NCI-H2029 (cell line): ENCODE measurements at regions not wholly inside any gene's neighbourhood (a gene's known extent, or its start where the extent isn't known, plus 50 kb on each side); places are given as distances from the start of the nearest gene placed in this dataset.
"Not testable (repeated sequence)": the region's sequence is repeated elsewhere in the genome, so short reads cannot be mapped to it uniquely, and the experiment has no call there.

Source experiments
- DNase-seq: peaks from one replicate; lab custom pipeline; 2025; lab: John Stamatoyannopoulos, UW

DNA sequence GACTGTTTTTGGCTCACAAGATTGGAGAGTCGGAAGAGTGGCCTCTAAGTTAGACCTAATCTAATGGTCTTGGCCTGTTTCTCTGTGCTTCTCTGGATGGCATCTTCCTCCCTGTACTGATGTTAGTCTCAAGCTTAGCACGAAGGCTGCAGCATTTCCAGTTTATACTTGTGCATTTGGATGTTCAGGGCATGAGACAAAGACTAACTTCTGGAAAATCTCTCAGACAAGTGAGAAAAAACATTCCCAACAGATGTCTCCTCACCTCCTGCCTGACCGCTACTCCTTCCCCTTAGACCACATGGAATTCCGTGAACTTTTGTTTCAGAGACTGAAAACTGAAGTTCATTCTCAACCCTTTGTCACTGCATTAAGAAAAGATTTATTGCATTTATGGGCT, 410.8 kb upstream of the MCTP2 start:
- DNase-seq: no peak

DNA sequence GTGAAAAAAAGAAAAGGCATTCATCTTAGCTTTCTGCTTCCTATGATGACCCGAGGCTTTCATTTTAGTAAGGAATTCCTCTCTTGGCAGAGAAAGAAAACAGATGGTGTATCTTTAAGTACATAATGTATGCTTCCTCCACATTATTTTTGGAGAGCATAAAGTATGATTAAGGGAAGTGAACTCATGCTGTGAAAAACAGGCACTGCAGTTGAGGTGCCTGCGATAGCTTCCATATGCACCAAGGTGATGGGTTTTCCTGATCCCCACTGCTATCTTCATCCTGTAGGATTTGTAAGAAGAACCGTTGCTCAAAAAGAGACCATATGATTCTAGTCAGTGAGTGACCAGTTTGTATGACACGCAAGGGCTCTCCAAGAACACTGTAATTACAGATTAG, 411.5 kb upstream of the MCTP2 start:
- no peak for DNase-seq

DNA sequence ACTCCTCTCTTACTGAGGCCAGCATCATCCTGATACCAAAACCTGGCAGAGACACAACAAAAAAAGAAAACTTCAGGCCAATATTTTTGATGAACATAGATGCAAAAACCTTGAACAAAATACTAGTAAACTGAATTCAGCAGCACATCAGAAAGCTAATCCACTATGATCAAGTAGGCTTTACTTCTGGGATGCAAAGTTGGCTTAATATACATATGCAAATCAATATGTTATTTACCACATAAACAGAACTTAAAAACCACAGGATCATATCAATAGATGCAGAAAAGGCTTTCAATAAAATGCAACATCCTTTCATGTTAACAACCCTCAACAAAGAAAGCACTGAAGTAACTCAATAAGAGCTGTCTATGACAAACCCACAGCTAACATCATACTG, 414.5 kb upstream of the MCTP2 start:
- no peak for DNase-seq

DNA sequence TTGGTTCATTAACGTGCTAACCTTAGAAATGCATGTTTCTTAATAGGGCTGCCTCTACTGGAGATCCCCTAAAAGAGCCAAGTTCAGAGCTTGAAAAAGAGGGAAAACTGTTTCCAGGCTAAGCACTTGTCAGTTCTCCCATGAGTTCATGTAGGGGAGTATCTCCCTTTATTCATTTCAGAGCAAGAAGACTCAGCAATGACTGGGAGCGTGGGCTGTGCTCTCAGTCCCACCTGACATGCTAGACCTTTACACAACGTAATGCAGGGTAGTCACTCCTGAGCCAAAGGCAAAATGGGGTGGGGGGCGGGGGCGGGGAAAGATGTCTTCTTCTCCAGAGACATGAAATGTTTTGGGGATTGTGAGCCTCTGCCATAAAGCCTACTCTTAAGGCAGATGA, 420.1 kb upstream of the MCTP2 start:
- no peak for DNase-seq

DNA sequence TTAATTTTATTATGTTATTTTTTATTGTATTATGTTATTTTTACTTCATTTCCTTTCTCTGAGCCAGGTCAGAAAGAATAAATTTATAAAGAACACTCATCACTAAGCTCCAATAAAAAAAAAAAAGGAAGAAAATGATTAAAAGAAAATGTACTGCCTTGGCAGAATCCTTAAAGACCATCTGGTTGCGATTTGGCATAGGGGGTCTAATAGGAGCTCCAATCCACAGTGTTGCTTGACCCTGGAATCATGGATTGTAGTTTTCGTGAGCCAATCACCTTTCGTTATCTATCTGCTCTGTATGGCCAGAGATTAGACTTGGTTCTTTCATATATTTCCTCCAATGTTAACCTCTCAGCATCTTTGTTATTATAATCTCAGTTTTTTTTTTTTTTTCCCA, 421.8 kb upstream of the MCTP2 start:
- no peak for DNase-seq

DNA sequence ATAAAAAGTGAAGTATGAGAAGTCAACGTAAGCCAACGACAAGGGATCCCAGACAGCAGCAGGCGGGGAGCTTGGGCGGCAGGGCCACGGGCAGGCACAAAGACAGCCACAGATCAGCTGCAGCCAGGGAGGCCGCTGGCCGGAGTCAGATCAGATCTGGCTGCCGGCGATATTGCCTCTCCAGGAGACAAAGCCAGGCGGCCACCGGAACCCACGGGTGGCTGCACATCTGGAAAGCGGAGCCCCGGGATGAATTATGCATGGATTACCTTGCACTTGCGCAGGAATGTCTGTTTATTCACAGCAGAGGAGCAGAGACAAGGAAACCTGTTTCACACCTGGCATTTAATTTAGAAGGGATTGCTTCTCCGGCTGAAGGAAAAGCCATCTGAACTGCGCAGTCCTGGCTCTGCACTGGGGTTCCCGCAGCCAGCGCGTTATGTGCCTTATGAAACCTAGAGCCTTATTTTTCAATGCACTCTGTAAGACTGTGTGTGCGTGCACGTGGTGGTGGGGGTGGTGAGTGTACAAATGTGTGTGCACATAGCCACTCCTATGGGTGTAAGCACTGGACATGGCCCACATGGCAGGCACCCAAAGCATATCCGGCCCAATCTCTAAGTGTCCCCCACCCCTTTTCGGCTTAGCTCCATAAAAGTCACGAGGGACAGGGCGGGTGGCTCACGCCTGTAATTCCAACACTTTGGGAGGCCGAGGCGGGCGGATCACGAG, 427.8 kb upstream of the MCTP2 start:
- DNase-seq: no peak

DNA sequence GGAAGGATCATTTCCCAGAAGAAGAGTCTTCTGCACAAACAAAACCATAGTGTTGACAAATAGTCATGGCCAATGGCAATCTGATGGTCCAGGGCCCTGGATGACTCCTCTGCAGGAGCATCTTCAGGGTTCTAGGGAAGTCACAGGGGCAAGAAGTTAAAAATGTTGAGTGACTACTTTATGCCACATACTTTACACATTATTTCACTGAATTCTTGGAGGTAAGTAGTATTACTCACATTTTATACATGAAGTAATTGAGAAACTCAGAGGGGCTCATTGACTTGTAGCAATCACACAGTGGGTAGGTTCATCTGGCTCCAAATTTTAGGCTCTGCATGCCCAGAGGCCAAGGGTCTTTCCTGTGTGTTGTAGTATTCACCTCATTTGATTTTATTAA, 430.2 kb upstream of the MCTP2 start:
- DNase-seq: no peak

DNA sequence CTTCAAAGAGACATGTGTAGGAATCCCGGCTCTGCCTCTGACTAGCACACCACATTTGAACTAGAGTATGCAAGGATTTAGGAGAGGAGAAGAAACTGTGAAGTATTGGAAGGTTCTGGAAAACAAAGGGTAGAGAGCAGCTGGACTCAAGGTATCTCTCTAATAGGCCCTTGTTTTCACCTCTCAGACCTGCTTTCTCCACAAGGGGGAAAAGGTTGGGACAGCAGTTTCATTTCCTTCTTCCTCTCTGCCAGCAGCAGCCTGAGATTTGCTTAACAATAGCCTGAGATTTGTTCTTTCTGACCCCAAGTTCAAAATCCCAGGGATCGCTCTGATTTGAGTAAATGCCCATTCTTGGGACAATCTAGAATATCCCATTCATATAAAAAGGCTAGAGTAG, 430.6 kb upstream of the MCTP2 start:
- DNase-seq: no peak

DNA sequence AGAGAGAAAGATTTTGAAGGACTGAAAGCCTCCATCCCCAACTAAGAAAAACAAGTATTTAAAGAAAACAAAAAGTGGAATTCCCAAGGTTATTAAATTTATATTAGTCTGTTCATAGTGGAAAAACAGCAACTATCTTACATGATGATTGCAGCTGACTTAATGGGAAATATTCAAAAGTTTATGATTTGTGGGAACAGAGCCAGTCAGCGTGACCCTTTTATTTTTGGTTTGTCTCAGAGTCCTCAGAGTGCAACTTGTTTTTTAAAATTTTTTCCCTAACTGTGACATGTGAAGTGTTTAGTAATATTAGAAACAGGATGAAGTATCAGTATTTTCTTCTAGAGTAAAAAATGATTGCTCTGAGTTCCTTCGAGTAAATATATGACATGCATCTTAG, 441.9 kb upstream of the MCTP2 start:
- no peak for DNase-seq

DNA sequence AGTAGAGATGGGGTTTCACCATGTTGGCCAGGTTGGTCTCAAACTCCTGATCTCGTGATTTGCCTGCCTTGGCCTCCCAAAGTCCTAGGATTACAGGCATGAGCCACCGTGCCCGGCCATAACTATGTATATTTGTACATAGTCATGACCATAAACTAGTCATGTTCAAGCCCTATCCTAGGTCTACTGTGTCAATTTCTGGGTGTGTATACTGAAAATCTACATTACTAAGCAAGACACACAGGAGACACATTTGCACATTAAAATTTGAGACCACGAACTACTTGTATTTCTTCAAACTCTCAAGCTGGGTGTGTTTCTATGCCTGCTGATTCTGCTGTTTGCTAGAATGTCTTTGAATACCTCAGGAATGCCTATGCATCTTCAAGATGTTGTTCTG, 451.3 kb upstream of the MCTP2 start:
- DNase-seq: no peak

DNA sequence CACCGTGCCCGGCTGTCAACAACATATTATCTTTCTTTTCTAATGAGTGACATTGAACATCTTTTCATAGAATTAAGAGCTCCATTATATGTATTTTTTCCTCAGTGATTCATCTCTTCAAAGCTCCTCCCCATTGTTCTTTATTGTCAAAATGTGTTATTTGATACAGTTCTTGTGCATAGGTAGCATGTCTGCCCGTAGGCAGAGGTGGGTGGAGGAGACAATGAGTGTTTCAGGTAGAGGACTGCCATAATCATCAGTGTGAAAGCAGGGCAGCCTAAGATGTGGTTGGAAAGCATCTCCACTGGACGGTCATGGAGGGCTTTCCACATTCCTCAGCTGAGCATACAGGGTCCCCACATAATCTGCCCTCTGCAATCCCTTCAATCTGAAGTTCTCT, 452.0 kb upstream of the MCTP2 start:
- DNase-seq: no peak

DNA sequence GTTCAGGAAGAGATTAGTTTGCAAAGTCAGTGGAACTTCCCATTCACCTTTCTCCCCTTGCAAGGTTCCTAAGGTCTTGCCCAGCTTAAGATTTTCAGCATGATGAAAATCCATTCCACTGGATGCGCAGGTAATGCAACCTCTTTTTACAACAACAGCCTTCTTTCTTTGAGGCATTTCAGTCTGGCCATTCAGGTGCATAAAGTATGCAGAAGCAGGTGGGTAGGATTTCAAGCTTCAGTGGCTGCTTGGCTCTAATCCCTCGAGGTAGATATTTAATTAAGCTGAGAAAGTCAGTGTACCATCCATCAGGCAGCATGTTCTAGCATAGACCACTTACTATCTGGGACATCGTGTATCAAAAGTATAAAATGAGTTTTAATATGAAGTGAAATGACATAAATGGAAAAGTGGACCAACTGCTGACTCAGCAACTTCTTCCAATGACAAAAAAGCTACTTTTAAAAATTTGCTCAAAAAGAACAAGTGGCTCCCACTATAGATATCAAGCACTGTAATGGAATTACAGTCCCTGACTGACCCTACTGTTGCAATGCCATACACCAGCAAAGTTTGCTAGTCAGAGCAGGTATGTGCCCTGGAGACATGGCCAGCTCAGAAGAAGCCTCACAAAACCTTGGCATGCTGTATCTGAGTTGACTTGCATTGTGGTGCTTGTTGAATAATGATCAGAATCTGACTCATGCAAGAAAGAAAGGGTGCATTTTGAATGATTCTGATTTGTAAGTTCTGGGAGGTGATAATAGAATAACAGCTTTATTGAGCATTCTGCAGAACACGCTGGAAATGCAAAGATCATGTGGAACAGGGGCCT, 459.9 kb upstream of the MCTP2 start:
- DNase-seq: no peak

DNA sequence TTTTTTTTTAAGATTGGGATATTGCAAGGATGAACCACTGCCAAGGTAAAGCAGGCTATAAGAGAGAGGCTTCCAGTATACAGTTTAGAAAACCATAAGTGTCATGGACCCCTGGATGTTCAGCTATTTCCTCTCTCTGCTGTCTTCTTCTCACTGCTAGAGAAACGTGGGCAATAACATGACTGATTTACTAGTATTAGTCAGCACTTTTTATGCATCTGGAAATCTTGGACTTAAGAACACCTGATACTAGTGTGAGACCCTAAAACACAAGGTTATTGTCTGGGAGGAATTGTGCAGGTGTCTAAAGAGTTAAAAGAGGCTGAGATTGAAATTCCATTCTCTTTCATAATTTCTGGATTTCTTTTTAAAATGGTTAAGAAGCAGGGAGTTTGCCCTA, 460.6 kb upstream of the MCTP2 start:
- DNase-seq: no peak

DNA sequence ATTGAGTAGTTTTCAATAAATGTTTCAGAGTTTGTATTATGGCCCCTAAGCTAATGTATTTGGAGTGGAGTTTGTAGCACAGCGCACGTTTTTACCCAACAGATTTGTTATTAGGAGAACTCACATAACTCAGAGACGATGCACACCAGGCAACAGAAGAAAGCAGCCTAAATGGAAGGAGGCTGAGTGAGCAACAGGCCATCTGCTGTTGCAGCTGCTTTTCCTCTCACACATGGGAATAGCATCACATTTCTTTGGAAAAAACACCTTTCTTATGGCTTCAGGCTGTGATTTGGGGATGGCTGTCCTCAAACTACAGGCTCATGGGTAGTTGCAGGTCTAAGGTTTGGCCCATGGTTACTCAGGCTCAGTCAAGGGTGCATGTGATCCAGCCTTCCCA, 469.3 kb upstream of the MCTP2 start:
- DNase-seq: no peak

DNA sequence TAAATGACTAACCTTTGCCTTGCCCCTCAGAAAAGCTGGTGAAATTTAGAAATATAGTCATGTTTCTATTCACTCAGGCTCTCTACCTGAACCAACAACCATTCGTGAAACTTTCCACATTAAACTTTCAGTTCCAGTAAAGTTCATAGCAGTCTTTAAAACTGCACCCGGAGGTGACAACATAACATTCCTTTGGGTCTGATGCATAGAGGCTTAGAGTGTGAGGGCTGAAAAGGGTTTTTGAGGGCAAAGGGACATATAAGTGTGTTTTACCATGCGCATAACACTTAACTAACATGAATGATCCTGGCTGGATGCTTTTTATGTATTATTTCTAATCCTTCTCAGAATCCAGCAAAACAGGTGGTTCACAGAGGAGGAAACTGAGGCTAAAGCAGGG, 471.7 kb upstream of the MCTP2 start:
- DNase-seq: no peak

DNA sequence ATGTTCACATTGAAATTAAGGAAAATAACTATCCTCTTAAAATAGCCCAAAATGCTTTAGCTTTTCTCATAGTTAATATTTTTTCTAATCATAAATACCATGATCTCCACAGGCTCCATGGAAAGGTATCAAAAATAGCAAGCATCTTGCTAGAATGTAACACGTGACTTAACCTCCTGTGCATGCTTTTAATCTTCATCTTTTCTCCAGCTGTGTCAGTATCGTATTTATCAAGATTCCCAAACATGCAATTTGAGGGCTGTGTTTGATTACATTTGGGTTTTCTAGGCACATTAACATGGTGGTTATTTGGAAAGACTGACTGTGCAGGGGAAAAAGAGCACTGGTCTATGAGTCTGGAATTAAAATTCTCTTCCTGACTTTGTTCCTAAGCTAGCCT, 472.5 kb upstream of the MCTP2 start:
- no peak for DNase-seq

DNA sequence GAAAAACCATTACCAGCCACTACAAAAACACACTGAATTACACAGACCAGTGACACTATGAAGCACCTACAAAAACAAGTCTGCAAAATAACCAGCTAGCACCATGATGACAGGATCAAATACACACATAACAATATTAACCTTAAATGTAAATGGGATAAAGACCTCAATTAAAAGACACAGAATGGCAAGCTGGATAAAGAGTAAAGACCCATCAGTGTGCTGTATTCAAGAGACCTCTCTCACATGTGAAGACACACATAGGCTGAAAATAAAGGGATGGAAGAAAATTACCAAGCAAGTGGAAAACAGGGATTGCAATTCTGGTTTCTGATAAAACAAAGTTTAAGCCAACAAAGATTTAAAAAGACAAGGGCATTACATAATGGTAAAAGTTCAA, 482.7 kb upstream of the MCTP2 start:
- DNase-seq: no peak

DNA sequence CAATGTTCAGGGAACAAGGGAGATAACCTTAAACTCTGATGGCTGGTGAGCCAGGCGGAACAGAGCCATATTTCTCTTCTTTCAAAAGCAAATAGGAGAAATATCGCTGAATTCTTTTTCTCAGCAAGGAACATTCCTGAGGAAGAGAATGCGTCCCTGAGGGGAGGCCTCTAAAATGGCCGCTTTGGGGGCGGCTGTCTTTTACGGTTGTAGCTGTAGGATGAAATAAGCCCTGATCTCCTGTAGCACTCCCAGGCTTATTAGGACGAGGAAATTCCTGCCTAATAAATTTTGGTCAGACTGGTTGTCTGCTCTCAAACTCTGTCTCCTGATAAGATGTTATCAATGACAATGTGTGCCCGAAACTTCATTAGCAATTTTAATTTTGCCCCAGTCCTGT, 496.4 kb upstream of the MCTP2 start:
- DNase-seq: not testable (repeated sequence)

DNA sequence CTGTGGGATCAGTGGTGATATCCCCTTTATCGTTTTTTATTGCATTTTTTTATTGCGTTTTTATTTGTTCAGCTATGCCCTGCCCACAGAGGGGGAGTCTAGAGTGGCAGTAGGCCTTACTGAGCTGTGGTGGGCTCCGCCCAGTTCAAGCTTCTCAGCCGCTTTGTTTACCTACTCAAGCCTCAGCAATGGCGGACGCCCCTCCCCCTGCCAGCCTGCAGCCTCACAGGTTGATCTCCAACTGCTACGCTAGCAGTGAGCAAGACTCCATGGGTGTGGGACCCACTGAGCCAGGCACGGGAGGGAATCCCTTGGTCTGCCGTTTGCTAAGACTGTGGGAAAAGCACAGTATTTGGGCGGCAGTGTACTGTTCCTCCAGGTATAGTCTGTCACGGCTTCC, 500.6 kb upstream of the MCTP2 start:
- no peak for DNase-seq

DNA sequence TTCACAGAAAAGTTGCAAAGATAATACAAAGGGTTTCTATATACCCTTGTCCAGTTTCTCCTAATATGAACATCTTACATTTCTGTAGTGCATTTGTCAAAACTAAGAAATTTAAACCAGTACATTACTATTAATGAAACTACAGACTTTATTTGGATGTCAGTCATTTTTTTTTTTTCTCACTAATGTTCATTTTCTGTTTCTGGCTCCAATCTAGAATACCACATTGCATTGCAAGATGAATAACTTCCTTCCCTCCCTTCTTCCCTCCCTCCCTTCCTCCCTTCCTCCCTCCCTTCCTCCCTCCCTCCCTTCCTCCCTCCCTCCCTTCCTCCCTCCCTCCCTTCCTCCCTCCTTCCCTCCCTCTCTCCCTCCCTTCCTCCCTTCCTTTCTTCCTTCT, 509.2 kb upstream of the MCTP2 start:
- no peak for DNase-seq

DNA sequence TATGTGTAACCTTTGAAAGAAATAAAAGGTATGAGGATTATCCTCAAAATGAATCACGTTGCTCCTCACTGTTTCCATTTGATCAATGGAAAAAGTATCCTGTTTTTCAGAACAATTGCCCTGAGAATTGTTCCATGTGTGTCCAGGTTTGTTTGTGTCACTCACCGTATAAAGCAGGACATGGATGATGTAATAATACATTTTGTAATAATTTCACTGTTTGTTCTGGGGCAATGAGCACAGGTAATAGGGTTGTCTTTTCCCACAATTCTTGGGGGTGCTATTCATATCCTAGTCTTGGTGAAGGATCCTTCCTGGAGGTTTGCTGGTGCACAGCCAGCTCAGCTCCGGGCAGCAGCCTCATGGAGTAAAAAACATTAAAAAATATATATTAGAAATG, 510.8 kb upstream of the MCTP2 start:
- DNase-seq: no peak

DNA sequence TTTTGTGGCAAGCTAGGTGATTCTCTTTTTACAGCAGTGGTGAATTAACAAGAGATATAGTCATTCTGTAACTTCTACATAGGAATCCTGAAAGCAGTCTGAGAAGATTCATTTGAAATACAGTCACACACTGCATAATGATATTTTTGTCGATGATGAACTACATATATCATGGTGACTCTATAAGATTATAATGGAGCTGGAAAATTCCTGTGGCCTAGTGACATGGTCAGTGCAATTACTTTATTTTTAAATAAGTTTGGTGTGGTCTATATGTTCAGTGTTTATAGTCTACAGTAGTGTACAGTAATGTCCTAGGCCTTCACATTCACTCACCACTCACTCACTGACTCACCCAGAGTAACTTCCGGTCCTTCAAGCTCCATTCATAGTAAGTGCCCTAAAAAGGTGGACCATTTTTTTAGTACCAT, 511.4 kb upstream of the MCTP2 start:
- DNase-seq: no peak

DNA sequence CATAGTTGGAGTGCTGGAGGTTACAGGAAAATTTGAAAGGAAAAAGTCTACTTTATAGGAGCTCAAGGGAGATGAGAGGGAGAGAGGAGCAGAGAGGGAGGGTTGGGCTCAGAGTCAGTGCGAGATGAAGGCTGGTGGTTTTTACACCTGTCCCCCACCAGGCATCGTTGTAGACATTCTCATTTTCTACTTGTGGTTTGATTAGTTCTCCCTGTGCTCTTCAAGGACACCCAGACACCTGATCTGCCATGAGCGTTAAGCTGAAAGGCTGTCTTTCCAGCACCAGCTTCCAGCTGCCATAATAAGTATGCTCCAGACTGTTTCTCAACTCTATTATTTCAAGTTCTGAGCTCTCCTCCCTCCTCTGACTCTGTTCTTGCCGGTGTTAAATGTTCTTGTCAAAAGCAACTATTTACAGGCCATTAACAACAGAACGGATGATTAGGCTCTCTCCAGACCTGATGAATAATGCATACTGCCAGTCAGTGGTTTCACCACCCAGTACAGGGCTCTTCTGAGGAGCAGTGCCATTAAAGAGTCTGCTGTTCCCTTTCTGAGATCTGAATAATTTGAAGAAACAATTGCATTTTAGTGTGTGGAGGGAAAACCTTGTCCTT, 514.6 kb upstream of the MCTP2 start:
- no peak for DNase-seq
